SK-N-SH (cell line): ENCODE measurements at regions not wholly inside any gene's neighbourhood (a gene's known extent, or its start where the extent isn't known, plus 50 kb on each side); places are given as distances from the start of the nearest gene placed in this dataset.

Source experiments
- CTCF ChIA-PET: fragments of 300-600, 350-600 bp; formaldehyde crosslinking; extraction: SDS; loops from one replicate; lab custom pipeline; 2021; lab: Yijun Ruan, JAX
- POLR2A ChIA-PET: fragments of 350-600 bp; sonication (Branson Sonifier 250); formaldehyde crosslinking; extraction: SDS; loops from one replicate; lab custom pipeline; 2020; ENCODE audit warnings: antibody characterized with exemption, inconsistent platforms; lab: Yijun Ruan, JAX
- DNase-seq: peaks from one replicate; pipeline ENCODE4 v3.0.0; 2012
- H2AFZ ChIP-seq: fragments of 200-600 bp; sonication (generic); 2 replicates; pipeline ENCODE4 v1.8.1; 2016; ENCODE audit warnings: antibody characterized with exemption, mild to moderate bottlenecking, low read depth
- H3F3A ChIP-seq: fragments of 200-600 bp; sonication (generic); replicated peaks from 2 replicates; pipeline ENCODE3; 2016; ENCODE audit warnings: antibody characterized with exemption, mild to moderate bottlenecking; ENCODE audit not compliant: insufficient read depth
- H3K27ac ChIP-seq, 2 experiments: fragments of 200-500 bp in 1 of 2; fragments of 200-600 bp in 1 of 2; sonication (Bioruptor generic) in 1 of 2; sonication (generic), shearing (Covaris generic) in 1 of 2; 2 replicates each; pipeline versions ENCODE4 v1.5.1 to v1.6.1; 2014 to 2016; ENCODE audit warnings: low read depth in 2 of 2, inconsistent platforms in 1 of 2, low read length in 1 of 2, mild to moderate bottlenecking in 1 of 2, mixed read lengths in 1 of 2
- H3K27me3 ChIP-seq: fragments of 200-600 bp; sonication (generic), shearing (Covaris generic); 2 replicates; pipeline ENCODE4 v1.6.1; 2016; ENCODE audit warnings: mixed run types; ENCODE audit not compliant: insufficient read depth
- H3K36me3 ChIP-seq, 2 experiments: fragments of 200-500 bp in 1 of 2; fragments of 200-600 bp in 1 of 2; sonication (Bioruptor generic) in 1 of 2; sonication (generic) in 1 of 2; replicated peaks in 1 of 2; 2 replicates each; pipeline versions ENCODE3 to v1.5.1; 2014 to 2016; ENCODE audit warnings: low read length in 1 of 2, mild to moderate bottlenecking in 1 of 2; ENCODE audit not compliant: insufficient read depth in 2 of 2, control insufficient read depth in 1 of 2
- H3K4me1 ChIP-seq, 2 experiments: fragments of 200-500 bp in 1 of 2; fragments of 200-600 bp in 1 of 2; sonication (Bioruptor generic) in 1 of 2; sonication (generic), shearing (Covaris generic) in 1 of 2; 2 replicates each; pipeline versions ENCODE4 v1.5.1 to v1.6.1; 2014 to 2016; ENCODE audit warnings: low read depth in 1 of 2, low read length in 1 of 2, mixed run types in 1 of 2; ENCODE audit not compliant: insufficient read depth in 2 of 2, control insufficient read depth in 1 of 2
- H3K4me2 ChIP-seq: fragments of 200-600 bp; sonication (generic), shearing (Covaris generic); 2 replicates; pipeline ENCODE4 v1.6.1; 2017; ENCODE audit warnings: mixed run types
- H3K4me3 ChIP-seq, 2 experiments: fragments of 200-500 bp in 1 of 2; fragments of 200-600 bp in 1 of 2; sonication (Bioruptor generic) in 1 of 2; sonication (generic), shearing (Covaris generic) in 1 of 2; 2 replicates each; pipeline versions ENCODE4 v1.5.1 to v1.8.1; 2014 to 2016; ENCODE audit warnings: low read depth in 2 of 2, inconsistent platforms in 1 of 2, low read length in 1 of 2, mild to moderate bottlenecking in 1 of 2, mixed read lengths in 1 of 2, moderate library complexity in 1 of 2
- H3K79me2 ChIP-seq: fragments of 200-600 bp; sonication (generic); 2 replicates; pipeline ENCODE4 v1.8.1; 2017; ENCODE audit warnings: mild to moderate bottlenecking; ENCODE audit not compliant: insufficient read depth
- H3K9ac ChIP-seq: fragments of 200-600 bp; sonication (generic); 2 replicates; pipeline ENCODE4 v1.6.1; 2017; ENCODE audit warnings: mixed run types
- H3K9me2 ChIP-seq: fragments of 200-600 bp; sonication (generic); 2 replicates; pipeline ENCODE4 v1.6.1; 2017; ENCODE audit warnings: mixed run types
- H3K9me3 ChIP-seq: fragments of 200-600 bp; sonication (generic); 2 replicates; pipeline ENCODE4 v1.6.1; 2017; ENCODE audit warnings: mixed run types, mild to moderate bottlenecking, moderate library complexity
- H4K20me1 ChIP-seq: fragments of 200-600 bp; sonication (generic); 2 replicates; pipeline ENCODE4 v1.6.1; 2017; ENCODE audit warnings: mild to moderate bottlenecking, mixed run types; ENCODE audit not compliant: insufficient read depth
- CTCF ChIP-seq: fragments of 200-600 bp; sonication (generic); IDR thresholded peaks from 2 replicates; pipeline ENCODE4 v1.6.1; 2017; ENCODE audit warnings: antibody characterized with exemption, mild to moderate bottlenecking, moderate library complexity
- ELF1 ChIP-seq: IDR thresholded peaks from 2 replicates; pipeline ENCODE4 v1.4.0; 2012
- EP300 ChIP-seq, 2 experiments: IDR thresholded peaks; 2 replicates each; pipeline versions ENCODE4 v1.4.0 to v1.6.1; 2012; ENCODE audit warnings: borderline replicate concordance in 1 of 2, low read depth in 1 of 2, low read length in 1 of 2
- EZH2phosphoT487 ChIP-seq: fragments of 200-600 bp; sonication (generic); IDR thresholded peaks from 2 replicates; pipeline ENCODE4 v1.6.1; 2017; ENCODE audit warnings: low read depth, mixed run types, mild to moderate bottlenecking, antibody characterized with exemption, moderate library complexity, borderline replicate concordance
- FOXJ3 ChIP-seq: sonication (generic); formaldehyde crosslinking; IDR thresholded peaks from 2 replicates; pipeline ENCODE4 v1.5.1; 2020; ENCODE audit warnings: mild to moderate bottlenecking, missing genetic modification reagents
- GATA2 ChIP-seq: sonication (generic); formaldehyde crosslinking; IDR thresholded peaks from 2 replicates; pipeline ENCODE4 v1.5.0; 2020; ENCODE audit warnings: mild to moderate bottlenecking, missing genetic modification reagents
- MAX ChIP-seq: IDR thresholded peaks from 2 replicates; pipeline ENCODE4 v1.4.0; 2012; ENCODE audit warnings: low read depth
- MEF2A ChIP-seq: IDR thresholded peaks from 2 replicates; pipeline ENCODE4 v1.4.0; 2012; ENCODE audit warnings: low read depth, borderline replicate concordance
- NFIC ChIP-seq: IDR thresholded peaks from 2 replicates; pipeline ENCODE4 v1.4.0; 2012; ENCODE audit warnings: borderline replicate concordance
- POLR2AphosphoS5 ChIP-seq: IDR thresholded peaks from 2 replicates; pipeline ENCODE4 v1.6.1; 2012; ENCODE audit warnings: low read depth, low read length
- RAD21 ChIP-seq: IDR thresholded peaks from 2 replicates; pipeline ENCODE4 v1.6.1; 2012; ENCODE audit warnings: mild to moderate bottlenecking, low read length
- RCOR1 ChIP-seq: fragments of 150-350 bp; IDR thresholded peaks from 2 replicates; pipeline ENCODE4 v1.6.1; 2017; ENCODE audit warnings: antibody characterized with exemption, low read length
- SIN3A ChIP-seq: IDR thresholded peaks from 2 replicates; pipeline ENCODE4 v1.6.1; 2012; ENCODE audit warnings: low read depth, mild to moderate bottlenecking, low read length, moderate library complexity, borderline replicate concordance
- USF2 ChIP-seq: fragments of 150-350 bp; IDR thresholded peaks from 2 replicates; pipeline ENCODE4 v1.6.1; 2017; ENCODE audit warnings: antibody characterized with exemption, low read length, low read depth, borderline replicate concordance
- YY1 ChIP-seq: IDR thresholded peaks from 2 replicates; pipeline ENCODE4 v1.4.0; 2012; ENCODE audit warnings: low read depth, mild to moderate bottlenecking
- WGBS: methylation state at CpG from one replicate; pipeline ENCODE4 v1.1.6; 2017; ENCODE audit warnings: low lambda C conversion rate; 5-methylcytosine and 5-hydroxymethylcytosine counted together
- TF ChIP-seq, protein P1 (sequence below): fragments of 150-350 bp; IDR thresholded peaks from 2 replicates; pipeline ENCODE4 v1.6.1; 2016; ENCODE audit warnings: mild to moderate bottlenecking, low read depth, low read length
- TF ChIP-seq, protein P2 (sequence below): IDR thresholded peaks from 2 replicates; pipeline ENCODE4 v1.6.1; 2012; ENCODE audit warnings: mild to moderate bottlenecking, low read depth, low read length, moderate library complexity

DNA sequence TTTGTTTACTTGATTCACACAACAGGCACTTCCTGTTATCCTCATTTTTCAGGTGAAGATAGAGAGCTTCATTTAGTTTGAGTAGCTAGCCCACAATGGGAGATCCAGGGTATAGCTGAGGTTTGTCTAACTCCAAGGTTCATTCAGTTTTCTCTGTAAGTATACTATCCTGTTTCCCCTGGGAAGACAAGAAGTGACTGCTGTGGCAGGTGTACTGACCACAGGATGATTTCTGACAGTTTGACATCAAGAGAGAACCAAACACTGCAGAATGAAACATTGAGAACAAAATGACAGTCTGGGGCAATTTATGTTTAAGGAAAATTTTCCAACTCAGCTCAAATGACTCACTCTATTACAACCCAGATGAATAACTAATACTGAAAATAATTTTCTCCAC is 958.0 kb downstream of the STPG2 start:
- H3K9ac ChIP-seq = no peak overlapping the region
- H3F3A ChIP-seq = no peaks in the 10 kb centered on the region
- ChIA-PET CTCF (no interaction called here), POLR2A (no interaction called here)
- H3K4me1 ChIP-seq = no peaks in the 10 kb centered on the region
- TF ChIP-seq SIN3A (no peak), POLR2AphosphoS5 (no peak), YY1 (no peak), NFIC (no peak), USF2 (no peak), EZH2phosphoT487 (no peak), GATA2 (CRISPR knock-in tag) (no peak), MAX (no peak), RAD21 (no peak), FOXJ3 (no peak)
- H3K36me3 ChIP-seq = no peaks in the 10 kb centered on the region
- H3K79me2 ChIP-seq = no peaks in the 10 kb centered on the region
- no peak overlapping the region for H3K27ac ChIP-seq
- H2AFZ ChIP-seq = no peak overlapping the region
- H3K9me3 ChIP-seq = no peaks in the 10 kb centered on the region
- no peak for DNase-seq
- H3K9me2 ChIP-seq = no peaks in the 10 kb centered on the region
- H3K4me3 ChIP-seq = no peak overlapping the region
- no peaks in the 10 kb centered on the region for H3K27me3 ChIP-seq
- no peak overlapping the region for H3K4me2 ChIP-seq
- H4K20me1 ChIP-seq = no peaks in the 10 kb centered on the region

DNA sequence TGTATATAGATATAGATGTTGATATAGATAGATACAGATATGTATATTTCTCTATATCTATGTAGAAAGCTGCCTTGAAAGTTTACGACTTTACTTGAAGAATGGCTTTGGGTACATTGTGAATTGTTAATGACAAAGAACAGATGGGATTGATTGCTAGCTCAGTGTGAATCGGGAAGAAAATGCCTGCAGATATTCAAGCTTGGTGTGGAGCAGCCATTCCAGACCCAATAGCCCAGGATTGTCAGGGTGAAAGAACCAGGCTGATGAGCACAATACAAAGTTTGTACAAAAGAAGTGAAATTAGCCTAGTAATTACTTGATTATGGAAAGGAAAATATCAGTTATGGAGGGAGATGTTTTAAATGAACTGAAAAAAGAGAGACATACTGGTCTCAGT is 946.2 kb downstream of the STPG2 start:
- Histone ChIP-seq H2AFZ (no peak overlapping the region), H3K27ac (no peak overlapping the region), H3K9me2 (no peaks in the 10 kb centered on the region), H3K79me2 (no peaks in the 10 kb centered on the region), H3K36me3 (no peaks in the 10 kb centered on the region), H3K27me3 (no peaks in the 10 kb centered on the region), H4K20me1 (no peaks in the 10 kb centered on the region), H3K4me2 (no peak overlapping the region), H3F3A (no peaks in the 10 kb centered on the region), H3K4me1 (no peaks in the 10 kb centered on the region), H3K4me3 (no peak overlapping the region), H3K9me3 (no peaks in the 10 kb centered on the region), H3K9ac (no peak overlapping the region)
- WGBS = 41% methylated on average over 2 of the region's 2 CpGs
- DNase-seq = no peak
- ChIA-PET CTCF (no interaction called here), POLR2A (no interaction called here)
- TF ChIP-seq FOXJ3 = no peak
- no peak for TF ChIP-seq ELF1
- no peak for TF ChIP-seq YY1
- TF ChIP-seq, protein P1, sequence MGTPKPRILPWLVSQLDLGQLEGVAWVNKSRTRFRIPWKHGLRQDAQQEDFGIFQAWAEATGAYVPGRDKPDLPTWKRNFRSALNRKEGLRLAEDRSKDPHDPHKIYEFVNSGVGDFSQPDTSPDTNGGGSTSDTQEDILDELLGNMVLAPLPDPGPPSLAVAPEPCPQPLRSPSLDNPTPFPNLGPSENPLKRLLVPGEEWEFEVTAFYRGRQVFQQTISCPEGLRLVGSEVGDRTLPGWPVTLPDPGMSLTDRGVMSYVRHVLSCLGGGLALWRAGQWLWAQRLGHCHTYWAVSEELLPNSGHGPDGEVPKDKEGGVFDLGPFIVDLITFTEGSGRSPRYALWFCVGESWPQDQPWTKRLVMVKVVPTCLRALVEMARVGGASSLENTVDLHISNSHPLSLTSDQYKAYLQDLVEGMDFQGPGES = no peak
- TF ChIP-seq MEF2A = no peak
- no peak for TF ChIP-seq GATA2 (CRISPR knock-in tag)
- TF ChIP-seq POLR2AphosphoS5 = no peak
- no peak for TF ChIP-seq CTCF
- no peak for TF ChIP-seq RCOR1
- TF ChIP-seq, protein P2, sequence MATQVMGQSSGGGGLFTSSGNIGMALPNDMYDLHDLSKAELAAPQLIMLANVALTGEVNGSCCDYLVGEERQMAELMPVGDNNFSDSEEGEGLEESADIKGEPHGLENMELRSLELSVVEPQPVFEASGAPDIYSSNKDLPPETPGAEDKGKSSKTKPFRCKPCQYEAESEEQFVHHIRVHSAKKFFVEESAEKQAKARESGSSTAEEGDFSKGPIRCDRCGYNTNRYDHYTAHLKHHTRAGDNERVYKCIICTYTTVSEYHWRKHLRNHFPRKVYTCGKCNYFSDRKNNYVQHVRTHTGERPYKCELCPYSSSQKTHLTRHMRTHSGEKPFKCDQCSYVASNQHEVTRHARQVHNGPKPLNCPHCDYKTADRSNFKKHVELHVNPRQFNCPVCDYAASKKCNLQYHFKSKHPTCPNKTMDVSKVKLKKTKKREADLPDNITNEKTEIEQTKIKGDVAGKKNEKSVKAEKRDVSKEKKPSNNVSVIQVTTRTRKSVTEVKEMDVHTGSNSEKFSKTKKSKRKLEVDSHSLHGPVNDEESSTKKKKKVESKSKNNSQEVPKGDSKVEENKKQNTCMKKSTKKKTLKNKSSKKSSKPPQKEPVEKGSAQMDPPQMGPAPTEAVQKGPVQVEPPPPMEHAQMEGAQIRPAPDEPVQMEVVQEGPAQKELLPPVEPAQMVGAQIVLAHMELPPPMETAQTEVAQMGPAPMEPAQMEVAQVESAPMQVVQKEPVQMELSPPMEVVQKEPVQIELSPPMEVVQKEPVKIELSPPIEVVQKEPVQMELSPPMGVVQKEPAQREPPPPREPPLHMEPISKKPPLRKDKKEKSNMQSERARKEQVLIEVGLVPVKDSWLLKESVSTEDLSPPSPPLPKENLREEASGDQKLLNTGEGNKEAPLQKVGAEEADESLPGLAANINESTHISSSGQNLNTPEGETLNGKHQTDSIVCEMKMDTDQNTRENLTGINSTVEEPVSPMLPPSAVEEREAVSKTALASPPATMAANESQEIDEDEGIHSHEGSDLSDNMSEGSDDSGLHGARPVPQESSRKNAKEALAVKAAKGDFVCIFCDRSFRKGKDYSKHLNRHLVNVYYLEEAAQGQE = no peak
- no peak for TF ChIP-seq EP300 (IDR thresholded peaks at IDR 0.05; ENCODE audit: borderline replicate concordance in 1 of 2, low read depth in 1 of 2, low read length in 1 of 2)
